HG03066 (cell line): ENCODE measurements at regions not wholly inside any gene's neighbourhood (a gene's known extent, or its start where the extent isn't known, plus 50 kb on each side); places are given as distances from the start of the nearest gene placed in this dataset.

Source experiments
- ATAC-seq: cut with Tn5 transposase; IDR thresholded peaks from one replicate; pipeline ENCODE4 v1.9.1; 2021; ENCODE audit warnings: low read depth; ENCODE audit not compliant: unreplicated experiment

GRCh38 chr14:96637521-96637920, 135.3 kb downstream of the PAPOLA start:
- ATAC-seq = no peak

- no peak for ATAC-seq
These were observed 136.1 kb downstream of the PAPOLA start for GRCh38 chr14:96638041-96638855.

GRCh38 chr14:96639550-96639949, 137.4 kb downstream of the PAPOLA start:
- ATAC-seq = no peak

- no peak for ATAC-seq
These were observed 146.5 kb downstream of the PAPOLA start for GRCh38 chr14:96648506-96649326.

- ATAC-seq = no peak
These were observed 147.1 kb downstream of the PAPOLA start for GRCh38 chr14:96649327-96649601.

GRCh38 chr14:96653597-96653996, 143.6 kb upstream of the VRK1 start:
- no peak for ATAC-seq

GRCh38 chr14:96658611-96659010, 138.6 kb upstream of the VRK1 start:
- no peak for ATAC-seq

- no peak for ATAC-seq
These were observed 137.1 kb upstream of the VRK1 start for GRCh38 chr14:96660123-96660522.

- no peak for ATAC-seq
These were observed 136.5 kb upstream of the VRK1 start for GRCh38 chr14:96660667-96661066.

GRCh38 chr14:96661244-96661969, 135.8 kb upstream of the VRK1 start:
- no peak for ATAC-seq

- no peak for ATAC-seq
These were observed 134.8 kb upstream of the VRK1 start for GRCh38 chr14:96662116-96662970.

GRCh38 chr14:96663076-96663475, 134.1 kb upstream of the VRK1 start:
- no peak for ATAC-seq

- ATAC-seq = no peak
These were observed 133.6 kb upstream of the VRK1 start for GRCh38 chr14:96663491-96664067.

GRCh38 chr14:96666088-96666487, 131.1 kb upstream of the VRK1 start:
- ATAC-seq = no peak

GRCh38 chr14:96670391-96670790, 126.8 kb upstream of the VRK1 start:
- no peak for ATAC-seq

GRCh38 chr14:96671218-96671617, 126.0 kb upstream of the VRK1 start:
- no peak for ATAC-seq

GRCh38 chr14:96673706-96674105, 123.5 kb upstream of the VRK1 start:
- no peak for ATAC-seq

- no peak for ATAC-seq
These were observed 123.1 kb upstream of the VRK1 start for GRCh38 chr14:96674121-96674520.

GRCh38 chr14:96676166-96676565, 121.0 kb upstream of the VRK1 start:
- no peak for ATAC-seq

GRCh38 chr14:96681829-96682228, 115.4 kb upstream of the VRK1 start:
- no peak for ATAC-seq
